Upper lobe of right lung (tissue), 1 donor: ENCODE measurements at regions not wholly inside any gene's neighbourhood (a gene's known extent, or its start where the extent isn't known, plus 50 kb on each side); places are given as distances from the start of the nearest gene placed in this dataset.

Experiments
- ATAC-seq: fragments of 200-7000 bp; cut with Tn5 transposase; one replicate; pipeline ENCODE4 v1.9.1; 2020; ENCODE audit warnings: mild to moderate bottlenecking, moderate library complexity
- DNase-seq: peaks from one replicate; pipeline ENCODE4 v3.0.0-alpha.2; 2020
- H3K27ac ChIP-seq: fragments of 200-600 bp; one replicate; pipeline ENCODE4 v1.8.0; 2022
- H3K27me3 ChIP-seq: fragments of 200-600 bp; one replicate; pipeline ENCODE4 v1.8.0; 2022; ENCODE audit warnings: mild to moderate bottlenecking
- H3K36me3 ChIP-seq: fragments of 200-600 bp; one replicate; pipeline ENCODE4 v1.8.0; 2022
- H3K4me1 ChIP-seq: fragments of 200-600 bp; one replicate; pipeline ENCODE4 v1.8.0; 2022
- H3K4me3 ChIP-seq: fragments of 200-600 bp; one replicate; pipeline ENCODE4 v1.8.0; 2022; ENCODE audit warnings: mild to moderate bottlenecking
- H3K9me3 ChIP-seq: fragments of 200-600 bp; one replicate; pipeline ENCODE4 v1.8.0; 2022
- intact Hi-C: fragments of 100-400 bp; cut with DNase I; formaldehyde crosslinking; loops from one replicate; pipeline ENCODE4 v1.11.0; 2022
- TF ChIP-seq, protein P1 (sequence below): fragments of 200-600 bp; IDR thresholded peaks from one replicate; pipeline ENCODE4 v1.8.0; 2022; ENCODE audit warnings: antibody characterized with exemption
- donor health status: DM: no; HTN: yes; CAD: no; lungs with severe emphysema.

- Histone ChIP-seq H3K27ac (no peak overlapping the region), H3K9me3 (no peaks in the 10 kb centered on the region), H3K4me1 (no peaks in the 10 kb centered on the region), H3K36me3 (no peaks in the 10 kb centered on the region), H3K27me3 (no peaks in the 10 kb centered on the region), H3K4me3 (no peak overlapping the region)
- TF ChIP-seq, protein P1, sequence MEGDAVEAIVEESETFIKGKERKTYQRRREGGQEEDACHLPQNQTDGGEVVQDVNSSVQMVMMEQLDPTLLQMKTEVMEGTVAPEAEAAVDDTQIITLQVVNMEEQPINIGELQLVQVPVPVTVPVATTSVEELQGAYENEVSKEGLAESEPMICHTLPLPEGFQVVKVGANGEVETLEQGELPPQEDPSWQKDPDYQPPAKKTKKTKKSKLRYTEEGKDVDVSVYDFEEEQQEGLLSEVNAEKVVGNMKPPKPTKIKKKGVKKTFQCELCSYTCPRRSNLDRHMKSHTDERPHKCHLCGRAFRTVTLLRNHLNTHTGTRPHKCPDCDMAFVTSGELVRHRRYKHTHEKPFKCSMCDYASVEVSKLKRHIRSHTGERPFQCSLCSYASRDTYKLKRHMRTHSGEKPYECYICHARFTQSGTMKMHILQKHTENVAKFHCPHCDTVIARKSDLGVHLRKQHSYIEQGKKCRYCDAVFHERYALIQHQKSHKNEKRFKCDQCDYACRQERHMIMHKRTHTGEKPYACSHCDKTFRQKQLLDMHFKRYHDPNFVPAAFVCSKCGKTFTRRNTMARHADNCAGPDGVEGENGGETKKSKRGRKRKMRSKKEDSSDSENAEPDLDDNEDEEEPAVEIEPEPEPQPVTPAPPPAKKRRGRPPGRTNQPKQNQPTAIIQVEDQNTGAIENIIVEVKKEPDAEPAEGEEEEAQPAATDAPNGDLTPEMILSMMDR = no peak
- DNase-seq (no peak), ATAC-seq (no peak)
- intact Hi-C loops = no loop called here
These were observed 655.0 kb downstream of the EPHA3 start for GRCh38 chr3:89762405-89762804.

- no peak for ATAC-seq
- Histone ChIP-seq H3K36me3 (no peaks in the 10 kb centered on the region), H3K4me3 (no peak overlapping the region), H3K27ac (no peak overlapping the region), H3K9me3 (no peaks in the 10 kb centered on the region), H3K27me3 (no peaks in the 10 kb centered on the region), H3K4me1 (no peaks in the 10 kb centered on the region)
- no peak for DNase-seq
- TF ChIP-seq, protein P1 = no peak
- intact Hi-C loops = no loop called here
These were observed 676.0 kb downstream of the EPHA3 start for GRCh38 chr3:89783341-89783927.

- TF ChIP-seq, protein P1 = no peak
- H3K36me3 ChIP-seq = no peaks in the 10 kb centered on the region
- no peak overlapping the region for H3K27ac ChIP-seq
- DNase-seq = no peak
- H3K4me1 ChIP-seq = no peaks in the 10 kb centered on the region
- intact Hi-C loops = no loop called here
- no peaks in the 10 kb centered on the region for H3K9me3 ChIP-seq
- no peak overlapping the region for H3K4me3 ChIP-seq
- H3K27me3 ChIP-seq = no peaks in the 10 kb centered on the region
- no peak for ATAC-seq
These were observed 680.1 kb downstream of the EPHA3 start for GRCh38 chr3:89787485-89787884.

GRCh38 chr3:89787979-89788378 is 680.6 kb downstream of the EPHA3 start:
- TF ChIP-seq, protein P1 = no peak
- H3K4me1 ChIP-seq = no peaks in the 10 kb centered on the region

DNA sequence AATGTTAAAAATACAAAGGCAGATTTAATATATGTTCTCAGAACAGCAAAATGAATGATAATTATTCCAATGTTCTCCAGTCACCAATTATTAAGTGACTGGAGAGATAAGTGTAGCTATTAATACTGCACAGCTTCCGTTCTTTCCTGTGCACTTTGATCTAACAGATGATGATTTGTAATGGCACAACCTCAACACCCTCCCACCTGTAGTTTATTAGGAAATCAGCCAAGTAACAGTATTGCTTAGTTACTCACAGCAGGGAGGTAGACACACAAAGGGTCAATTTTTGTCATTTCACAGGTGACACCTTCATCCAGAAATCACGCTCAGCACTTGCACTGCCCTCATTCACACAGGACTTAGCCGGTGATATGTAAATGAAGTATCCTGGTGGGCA is 688.1 kb downstream of the EPHA3 start:
- no peaks in the 10 kb centered on the region for H3K36me3 ChIP-seq
- H3K27me3 ChIP-seq = no peaks in the 10 kb centered on the region
- no peaks in the 10 kb centered on the region for H3K9me3 ChIP-seq
- no peaks in the 10 kb centered on the region for H3K4me1 ChIP-seq
- intact Hi-C loops = no loop called here
- TF ChIP-seq, protein P1 = no peak
- ATAC-seq (no peak), DNase-seq (no peak)
- H3K4me3 ChIP-seq = no peak overlapping the region
- H3K27ac ChIP-seq = no peak overlapping the region

More at GRCh38 chr3:89787979-89788378, 680.6 kb downstream of the EPHA3 start:
- intact Hi-C loops = no loop called here
- DNase-seq = no peak
- no peaks in the 10 kb centered on the region for H3K9me3 ChIP-seq
- no peak for ATAC-seq
- no peak overlapping the region for H3K4me3 ChIP-seq
- H3K27me3 ChIP-seq = no peaks in the 10 kb centered on the region
- no peaks in the 10 kb centered on the region for H3K36me3 ChIP-seq
- no peak overlapping the region for H3K27ac ChIP-seq

GRCh38 chr3:89802881-89803280 is 695.5 kb downstream of the EPHA3 start:
- Histone ChIP-seq H3K4me1 (no peaks in the 10 kb centered on the region), H3K4me3 (no peak overlapping the region), H3K36me3 (no peaks in the 10 kb centered on the region), H3K27me3 (no peaks in the 10 kb centered on the region), H3K27ac (no peak overlapping the region), H3K9me3 (no peaks in the 10 kb centered on the region)
- ATAC-seq = no peak
- intact Hi-C loops = no loop called here
- TF ChIP-seq, protein P1 = no peak
- no peak for DNase-seq
